GM12878 (cell line): ENCODE measurements at regions not wholly inside any gene's neighbourhood (a gene's known extent, or its start where the extent isn't known, plus 50 kb on each side); places are given as distances from the start of the nearest gene placed in this dataset.

ENCODE experiments used
- ATAC-seq: fragments of 200-7000 bp; cut with Tn5 transposase; 3 replicates; pipeline ENCODE4 v1.9.1; 2020; ENCODE audit warnings: mild to moderate bottlenecking, moderate library complexity
- BruUV-seq: library from RNA; stranded (reverse); fragments of 400-500 nt; replicated peaks from 2 replicates; lab custom pipeline; 2021; lab: Mats Ljungman, UMichigan
- CTCF ChIA-PET: fragments of 300-600 bp; sonication (Branson Sonifier 250); formaldehyde crosslinking; extraction: SDS; loops from one replicate; lab custom pipeline; 2021; ENCODE audit warnings: inconsistent platforms; lab: Yijun Ruan, JAX
- POLR2A ChIA-PET: fragments of 350-600 bp; formaldehyde crosslinking; extraction: SDS; loops from one replicate; lab custom pipeline; 2021; ENCODE audit warnings: inconsistent platforms; lab: Charles Lee
- RAD21 ChIA-PET: fragments of 300-600 bp; sonication (Branson Sonifier 250); formaldehyde crosslinking; loops from one replicate; lab custom pipeline; 2023; ENCODE audit warnings: antibody characterized with exemption; ENCODE audit not compliant: unreplicated experiment; lab: Charles Lee
- SMC1A ChIA-PET: fragments of 300-600 bp; sonication (Branson Sonifier 250); formaldehyde crosslinking; loops from one replicate; lab custom pipeline; 2023; ENCODE audit not compliant: unreplicated experiment, uncharacterized antibody; lab: Charles Lee
- DNase-seq: peaks from one replicate; pipeline ENCODE4 v3.0.0-alpha.2; 2011; ENCODE audit warnings: low read depth, low spot score
- FAIRE-seq: peaks from 3 replicates; lab custom pipeline; 2011; peaks lifted over from hg19 to GRCh38; lab: Jason Lieb, UNC
- H2AFZ ChIP-seq: 2 replicates; pipeline ENCODE4 v1.6.0; 2011; ENCODE audit warnings: low read depth, low read length, control low read depth; ENCODE audit not compliant: control insufficient read depth
- H3K27ac ChIP-seq: 2 replicates; pipeline ENCODE4 v1.5.1; 2011; ENCODE audit warnings: control low read depth; ENCODE audit not compliant: control insufficient read depth, insufficient read depth
- H3K27me3 ChIP-seq, 2 experiments: replicated peaks in 1 of 2; 2 replicates each; pipeline versions ENCODE4 v1.6.0 to v1.6.1; 2011; ENCODE audit warnings: low read length in 1 of 2; ENCODE audit not compliant: control insufficient read depth in 2 of 2, insufficient read depth in 2 of 2
- H3K36me3 ChIP-seq, 2 experiments: 2 replicates each; pipeline ENCODE4 v1.5.1; 2011; ENCODE audit warnings: low read length in 1 of 2; ENCODE audit not compliant: control insufficient read depth in 2 of 2, insufficient read depth in 2 of 2
- H3K4me1 ChIP-seq: 2 replicates; pipeline ENCODE4 v1.6.1; 2011; ENCODE audit warnings: mild to moderate bottlenecking, low read length, moderate library complexity, mixed read lengths; ENCODE audit not compliant: control insufficient read depth, insufficient read depth
- H3K4me2 ChIP-seq: 2 replicates; pipeline ENCODE4 v1.6.0; 2011; ENCODE audit warnings: control low read depth; ENCODE audit not compliant: control insufficient read depth, insufficient read depth
- H3K4me3 ChIP-seq: fragments of 200-600 bp; sonication (generic); 2 replicates; pipeline ENCODE4 v1.5.1; 2016
- H3K79me2 ChIP-seq: 2 replicates; pipeline ENCODE4 v1.6.0; 2011; ENCODE audit warnings: low read length; ENCODE audit not compliant: control insufficient read depth, insufficient read depth
- H3K9ac ChIP-seq: 2 replicates; pipeline ENCODE4 v1.8.0; 2011; ENCODE audit warnings: low read length, control low read depth, mixed read lengths; ENCODE audit not compliant: control insufficient read depth, insufficient read depth
- H3K9me3 ChIP-seq: replicated peaks from 3 replicates; pipeline ENCODE4 v1.5.1; 2011; ENCODE audit warnings: mild to moderate bottlenecking, low read length; ENCODE audit not compliant: control insufficient read depth, insufficient read depth
- H4K20me1 ChIP-seq: 2 replicates; pipeline ENCODE4 v1.6.0; 2011; ENCODE audit not compliant: control insufficient read depth, insufficient read depth
- BCL3 ChIP-seq: IDR thresholded peaks from 2 replicates; pipeline ENCODE4 v1.6.1; 2011; ENCODE audit warnings: borderline replicate concordance, low read depth, mild to moderate bottlenecking, moderate library complexity, low read length; ENCODE audit not compliant: insufficient read depth, poor library complexity, severe bottlenecking
- HCFC1 ChIP-seq: fragments of 150-350 bp; IDR thresholded peaks from 2 replicates; pipeline ENCODE4 v1.6.1; 2014; ENCODE audit warnings: low read length
- HSF1 ChIP-seq: fragments of 150-350 bp; IDR thresholded peaks from 2 replicates; pipeline ENCODE4 v1.6.1; 2014; ENCODE audit warnings: mild to moderate bottlenecking, low read depth, low read length
- MTA2 ChIP-seq: fragments of 450-650 bp; IDR thresholded peaks from 2 replicates; pipeline ENCODE4 v1.6.1; 2016; ENCODE audit warnings: low read depth, mild to moderate bottlenecking, moderate library complexity
- NFXL1 ChIP-seq: fragments of 450-650 bp; IDR thresholded peaks from 2 replicates; pipeline ENCODE4 v1.6.1; 2017; ENCODE audit warnings: antibody characterized with exemption, mild to moderate bottlenecking, borderline replicate concordance
- POU2F2 ChIP-seq: IDR thresholded peaks from 3 replicates; pipeline ENCODE4 v1.6.1; 2011; ENCODE audit warnings: low read depth, mild to moderate bottlenecking, low read length, borderline replicate concordance
- REST ChIP-seq: IDR thresholded peaks from 2 replicates; pipeline ENCODE4 v1.6.1; 2012; ENCODE audit warnings: mild to moderate bottlenecking, low read depth, low read length
- SRF ChIP-seq, 2 experiments: IDR thresholded peaks; 2 replicates each; pipeline ENCODE4 v1.6.1; 2011; ENCODE audit warnings: low read depth in 2 of 2, low read length in 2 of 2, mild to moderate bottlenecking in 1 of 2, moderate library complexity in 1 of 2
- STAT1 ChIP-seq: fragments of 450-650 bp; conservative IDR thresholded peaks from 2 replicates; pipeline ENCODE4 v1.6.1; 2014; ENCODE audit warnings: antibody characterized with exemption, mild to moderate bottlenecking
- TBL1XR1 ChIP-seq: IDR thresholded peaks from 2 replicates; pipeline ENCODE4 v1.6.1; 2012; ENCODE audit warnings: low read depth, low read length, improper control_type of control experiment
- ZBED1 ChIP-seq: IDR thresholded peaks from 2 replicates; pipeline ENCODE4 v1.6.1; 2016; ENCODE audit warnings: borderline replicate concordance
- WGBS: methylation state at CpG from one replicate; pipeline ENCODE4 v1.1.6; 2016; ENCODE audit warnings: low lambda C conversion rate; ENCODE audit not compliant: insufficient replicate concordance, insufficient coverage; ENCODE audit errors: missing lambda C conversion rate; 5-methylcytosine and 5-hydroxymethylcytosine counted together
- in situ Hi-C: fragments of 300-500 bp; cut with MboI; formaldehyde crosslinking; loops from 9 replicates; pipeline ENCODE4 v1.14.3; 2018; ENCODE audit warnings: mixed read lengths
- intact Hi-C: fragments of 100-400 bp; cut with micrococcal nuclease; formaldehyde crosslinking; loops from one replicate; pipeline ENCODE4 v1.14.2; 2022; ENCODE audit not compliant: unreplicated experiment

- TF ChIP-seq BCL3 = no peak
- TF ChIP-seq NFXL1 = no peak
- TF ChIP-seq STAT1 = no peak
Measured at GRCh38 chr1:61561666-61562065, 163.3 kb downstream of the TM2D1 start (continued).

GRCh38 chr1:61560385-61560784 lies 164.6 kb downstream of the TM2D1 start:
- no peak overlapping the region for H2AFZ ChIP-seq
- in situ Hi-C loops = no loop called here
- POLR2A ChIA-PET = no interaction called here
- RAD21 ChIA-PET = no interaction called here
- H3K9me3 ChIP-seq = no peaks in the 10 kb centered on the region
- H3K4me2 ChIP-seq = no peak overlapping the region
- WGBS = 0% methylated on average over 2 of the region's 2 CpGs
- ATAC-seq = no peak
- BruUV-seq = no TSS peak
- H3K36me3 ChIP-seq = no peaks in the 10 kb centered on the region
- CTCF ChIA-PET = interaction anchor here (2.1 kb wide), 1 partner anchor 13 kb away, joined by 7 read pairs; no protein-coding TSS in a partner anchor
- no peak for FAIRE-seq
- no peaks in the 10 kb centered on the region for H3K4me1 ChIP-seq
- H3K4me3 ChIP-seq = no peak overlapping the region
- no peak overlapping the region for H3K9ac ChIP-seq
- H4K20me1 ChIP-seq = no peaks in the 10 kb centered on the region
- no peak for DNase-seq
- no peak overlapping the region for H3K27ac ChIP-seq
- H3K27me3 ChIP-seq = no peaks in the 10 kb centered on the region
- SMC1A ChIA-PET = no interaction called here
- intact Hi-C loops = no loop called here
- TF ChIP-seq POU2F2 = no peak
- TF ChIP-seq ZBED1 = no peak
- no peak for TF ChIP-seq REST
- no peak for TF ChIP-seq TBL1XR1
- no peak for TF ChIP-seq SRF (IDR thresholded peaks at IDR 0.05; ENCODE audit: low read depth in 2 of 2, low read length in 2 of 2)
- TF ChIP-seq HSF1 = no peak
- no peak for TF ChIP-seq MTA2
- no peak for TF ChIP-seq HCFC1
- H3K79me2 ChIP-seq = no peaks in the 10 kb centered on the region
